ENCODE measurements at regions not wholly inside any gene's neighbourhood (a gene's known extent, or its start where the extent isn't known, plus 50 kb on each side); places are given as distances from the start of the nearest gene placed in this dataset.

DNA sequence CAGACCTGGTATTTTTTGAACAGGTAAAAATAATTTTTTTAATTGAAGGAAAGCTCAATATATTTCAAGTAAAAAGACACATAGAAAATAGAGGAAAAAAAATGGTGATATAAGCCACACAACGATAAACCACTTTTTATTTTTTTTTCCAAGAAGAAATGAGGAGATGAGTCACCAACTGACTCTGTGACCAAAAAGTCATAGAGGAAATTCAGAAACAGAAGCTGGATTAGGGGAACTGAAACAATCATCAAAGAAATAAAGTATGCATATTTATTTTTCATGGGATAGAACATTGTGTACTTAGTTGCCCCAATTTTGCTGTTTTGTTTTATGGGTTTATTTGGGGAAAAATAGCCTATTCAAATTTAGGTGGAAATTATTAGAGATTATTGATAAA lies 176.8 kb upstream of the AGR3 start:
- TF ChIP-seq CTCF (IDR thresholded peaks at IDR 0.05) = no peak
- no peak for TF ChIP-seq POLR2A (IDR thresholded peaks at IDR 0.05)
- no peak for TF ChIP-seq POLR2AphosphoS5 (IDR thresholded peaks at IDR 0.05)

Data from breast epithelium (tissue), 3 donors.